Stimulated activated CD8-positive, alpha-beta memory T cell treated with anti-CD3 and anti-CD28 coated beads, Interleukin-7, amount 100 ng/mL, for 1 hour (primary cell): ENCODE measurements at regions not wholly inside any gene's neighbourhood (a gene's known extent, or its start where the extent isn't known, plus 50 kb on each side); places are given as distances from the start of the nearest gene placed in this dataset.

Experiments
- DNase-seq, 2 donors: peaks; one replicate each; pipeline ENCODE4 v3.0.0-alpha.2; 2020; ENCODE audit warnings: low read depth in 2 of 2

DNA sequence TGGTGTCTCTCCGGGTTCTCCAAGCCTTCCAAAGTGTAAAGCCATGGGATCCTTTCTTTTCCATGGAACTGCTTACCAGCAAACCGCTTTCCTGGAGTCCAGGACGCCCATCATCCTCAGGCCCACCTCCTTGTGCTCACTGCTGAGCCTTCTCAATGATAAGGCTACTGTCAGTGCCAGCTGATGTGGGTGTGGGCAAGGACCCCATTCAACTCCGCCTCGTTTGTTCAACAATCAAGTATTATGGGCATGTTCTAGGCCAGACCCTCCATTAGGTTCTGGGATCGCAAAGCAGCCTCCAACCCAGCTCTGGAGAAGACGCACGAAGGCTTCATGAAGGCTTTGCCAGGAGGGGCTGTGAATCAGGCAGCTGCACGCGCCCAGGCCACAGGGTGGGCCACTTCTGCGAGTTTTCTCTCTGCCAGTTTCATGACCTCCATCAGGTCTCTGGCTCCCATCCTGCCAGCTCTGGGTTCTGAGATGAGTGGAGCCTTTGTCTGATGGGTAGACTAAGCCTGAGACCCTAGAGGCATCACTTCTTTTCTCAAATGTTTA lies 177.1 kb downstream of the MRPL14 start:
- DNase-seq = no peak

DNA sequence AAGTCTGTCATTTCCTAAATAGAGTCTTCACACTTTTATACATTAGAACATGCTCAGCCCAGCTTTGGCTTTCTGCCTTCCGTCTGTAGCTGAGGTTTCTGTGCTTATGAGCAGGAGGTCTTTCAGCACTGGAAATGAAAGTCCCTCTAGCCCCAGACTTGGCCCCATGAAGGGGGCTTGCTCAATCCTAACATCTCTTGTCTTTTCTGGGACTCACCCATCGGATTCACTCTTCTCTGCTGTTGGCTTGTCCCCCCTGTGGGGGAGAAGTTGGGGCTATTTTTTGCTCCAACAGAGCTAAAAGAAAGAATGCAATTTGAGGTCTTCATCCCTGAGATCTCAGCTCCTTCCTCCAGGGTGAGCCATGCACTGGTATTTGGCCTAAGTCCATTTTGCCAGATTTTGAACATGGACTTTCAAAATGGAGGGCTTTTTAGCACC lies 177.7 kb downstream of the MRPL14 start:
- no peak for DNase-seq

DNA sequence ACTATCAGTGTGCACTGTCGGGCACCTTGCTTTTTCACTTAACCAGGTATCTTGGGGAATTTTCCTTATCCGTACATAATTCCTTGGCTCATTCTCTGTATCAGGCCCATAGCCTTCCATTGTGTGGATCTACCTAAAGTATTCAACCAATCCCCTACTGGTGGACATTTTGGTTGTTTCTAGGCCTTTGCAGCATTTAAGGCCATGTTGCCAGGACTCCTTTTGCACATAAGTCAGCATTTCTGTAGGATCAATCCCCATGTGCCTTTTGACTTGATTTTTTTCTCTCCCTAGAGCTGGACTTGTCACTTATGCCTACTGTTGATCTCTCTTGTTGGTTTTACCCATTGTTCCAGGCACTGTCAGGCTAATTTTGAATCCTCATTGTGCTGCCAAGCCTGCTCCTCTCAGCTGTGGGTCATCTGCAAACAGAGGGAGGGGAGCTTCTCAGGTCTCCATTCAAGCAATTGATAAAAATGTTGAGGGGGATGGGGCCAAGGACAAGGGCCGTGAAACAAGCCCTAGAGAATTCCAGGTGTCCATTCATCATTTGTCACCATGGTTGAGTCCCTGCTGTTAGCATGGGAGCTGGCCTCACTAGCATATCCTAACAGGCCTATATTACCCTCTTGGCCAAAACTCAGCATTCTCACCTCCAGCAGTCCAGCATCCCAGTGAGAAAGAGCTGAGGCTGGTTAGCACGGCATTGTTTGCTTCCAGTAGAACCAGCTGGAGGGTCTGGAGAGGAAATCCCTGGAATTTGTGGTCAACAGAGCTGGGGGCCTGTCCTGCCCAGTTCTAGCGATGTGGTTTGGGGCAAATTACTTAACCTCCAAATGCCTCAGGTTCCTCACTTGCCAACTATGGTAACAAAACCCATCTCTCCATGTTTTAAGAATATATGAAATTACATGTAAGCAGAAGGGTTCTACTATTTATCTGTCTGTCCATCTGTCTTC lies 178.4 kb downstream of the MRPL14 start:
- DNase-seq = no peak

DNA sequence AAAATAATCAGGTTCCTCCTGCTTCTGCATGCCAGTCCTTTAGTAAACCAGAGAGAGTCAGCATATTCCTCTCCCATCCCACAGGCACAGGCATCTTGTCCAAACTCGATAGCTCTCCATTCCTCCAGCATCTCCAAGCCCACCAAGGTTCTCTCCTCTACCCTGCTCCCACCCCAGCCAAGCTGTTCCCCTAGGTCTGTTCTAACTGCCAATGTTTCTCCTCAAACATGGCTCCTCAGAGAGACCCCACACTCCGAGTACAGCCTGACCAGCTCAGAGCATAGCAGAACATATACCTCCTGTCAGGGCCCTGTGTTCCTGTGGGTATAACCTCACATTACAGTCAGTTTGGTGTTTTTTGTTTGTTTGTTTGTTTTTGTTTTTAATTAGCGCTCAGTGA lies 177.8 kb downstream of the VEGFA start:
- DNase-seq = no peak

DNA sequence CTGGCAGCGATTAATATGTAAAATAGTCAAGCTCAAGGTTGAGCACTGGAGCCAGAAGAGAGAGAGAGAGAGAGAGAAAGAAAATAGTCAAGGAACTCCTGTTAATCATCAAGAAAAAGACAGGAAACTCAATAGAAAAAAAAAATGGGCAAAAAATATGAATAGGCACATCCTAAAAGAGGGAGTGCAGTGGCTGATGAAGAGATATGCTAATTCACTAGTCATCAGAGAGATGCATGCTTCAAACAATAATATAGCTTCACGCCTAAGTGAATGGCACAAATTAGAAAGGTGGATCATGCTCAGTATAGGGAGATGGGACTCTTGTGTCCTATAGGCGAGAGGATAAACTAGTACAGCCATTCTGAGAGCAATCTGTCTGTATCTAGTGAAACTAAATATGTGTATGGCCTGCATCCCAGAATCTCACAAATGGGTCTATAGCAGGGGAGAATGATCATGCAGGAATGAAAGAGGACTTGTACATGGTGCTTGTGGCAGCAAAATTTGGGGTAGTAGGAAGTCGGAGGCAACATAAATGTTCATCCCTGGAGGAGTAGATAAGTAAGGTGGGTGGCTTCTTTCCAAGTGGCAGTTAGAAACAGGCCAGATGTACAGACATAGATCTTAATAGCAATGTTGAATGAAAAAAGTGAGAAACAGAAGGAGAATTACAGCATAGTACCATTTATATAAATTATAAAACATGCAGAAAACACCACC lies 176.8 kb downstream of the VEGFA start:
- DNase-seq = no peak

DNA sequence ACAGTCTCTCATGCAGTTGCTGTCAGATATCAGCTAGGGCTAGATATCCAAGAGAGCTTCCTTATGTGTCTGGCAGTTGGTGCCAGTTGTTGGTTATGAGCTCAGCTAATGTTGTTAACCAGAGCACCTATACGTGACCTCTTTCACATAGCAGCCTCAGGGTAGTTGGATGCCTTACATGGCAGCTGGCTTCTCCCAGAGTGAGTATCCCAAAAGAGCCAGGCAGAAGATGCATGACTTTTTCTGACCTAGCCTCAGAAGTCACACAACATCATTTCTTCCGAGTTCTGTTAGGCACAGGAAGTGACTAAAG lies 175.7 kb downstream of the VEGFA start:
- DNase-seq = no peak

DNA sequence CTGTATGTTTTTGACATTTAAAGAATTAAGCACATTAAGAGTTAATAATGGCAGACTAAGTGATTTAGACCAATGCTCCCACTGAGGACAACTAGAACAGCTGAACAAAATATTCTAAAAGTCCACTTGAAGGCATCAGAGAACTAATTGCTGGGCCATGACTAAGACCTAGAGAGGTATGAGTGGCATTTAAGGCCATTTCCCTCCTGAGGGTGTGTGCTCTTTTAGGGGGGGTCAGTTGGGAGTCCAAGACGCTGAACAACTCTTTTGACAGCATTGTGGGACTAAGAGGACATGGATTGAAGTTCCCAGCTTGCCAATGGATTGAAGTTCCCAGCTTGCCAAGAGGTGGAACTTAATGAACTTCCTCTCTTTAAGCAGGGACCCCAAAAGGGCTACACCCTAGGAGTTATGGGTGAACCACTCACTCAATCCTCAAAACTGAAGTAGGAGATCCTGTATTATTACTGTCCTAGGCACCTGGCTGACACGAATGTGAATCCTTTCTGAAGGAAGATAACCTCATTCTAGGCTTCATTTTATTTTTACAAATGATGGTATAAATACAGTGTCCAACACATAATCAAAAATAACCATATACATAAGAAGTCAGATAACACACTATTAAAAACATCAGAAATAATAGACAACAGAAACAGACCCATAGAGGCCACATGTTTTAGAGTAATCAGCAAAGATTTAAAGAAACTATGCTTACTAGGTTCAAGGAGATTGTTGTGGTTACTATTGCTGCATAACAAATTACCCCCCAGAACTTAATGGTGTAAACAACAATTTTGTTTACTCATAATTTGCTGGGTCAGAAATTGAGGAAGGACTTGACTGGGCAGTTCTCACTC lies 175.1 kb downstream of the VEGFA start:
- DNase-seq = no peak

DNA sequence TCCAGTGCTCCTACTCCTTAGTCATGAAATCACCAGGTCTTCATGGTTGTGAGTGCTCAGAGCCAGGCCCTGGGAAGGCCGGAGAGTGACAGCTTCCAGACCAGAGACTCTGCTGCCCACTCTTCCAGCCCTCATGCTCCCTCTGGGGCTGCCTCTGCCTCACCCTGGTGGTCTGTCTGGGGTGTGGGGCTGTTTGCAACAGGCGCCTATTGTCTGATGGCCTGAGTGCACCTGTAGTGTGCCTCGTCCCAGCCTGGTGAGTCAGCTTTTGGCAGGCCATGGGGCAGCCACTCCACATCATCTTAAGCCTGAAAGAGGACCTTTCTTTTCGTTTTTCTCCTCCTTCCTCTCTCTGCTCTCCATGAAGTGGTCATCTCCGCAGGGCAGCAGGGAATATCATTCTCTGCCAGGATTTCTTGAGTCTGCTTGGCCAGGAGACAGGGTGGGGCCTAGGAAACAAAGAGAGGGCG lies 173.8 kb downstream of the VEGFA start:
- no peak for DNase-seq

DNA sequence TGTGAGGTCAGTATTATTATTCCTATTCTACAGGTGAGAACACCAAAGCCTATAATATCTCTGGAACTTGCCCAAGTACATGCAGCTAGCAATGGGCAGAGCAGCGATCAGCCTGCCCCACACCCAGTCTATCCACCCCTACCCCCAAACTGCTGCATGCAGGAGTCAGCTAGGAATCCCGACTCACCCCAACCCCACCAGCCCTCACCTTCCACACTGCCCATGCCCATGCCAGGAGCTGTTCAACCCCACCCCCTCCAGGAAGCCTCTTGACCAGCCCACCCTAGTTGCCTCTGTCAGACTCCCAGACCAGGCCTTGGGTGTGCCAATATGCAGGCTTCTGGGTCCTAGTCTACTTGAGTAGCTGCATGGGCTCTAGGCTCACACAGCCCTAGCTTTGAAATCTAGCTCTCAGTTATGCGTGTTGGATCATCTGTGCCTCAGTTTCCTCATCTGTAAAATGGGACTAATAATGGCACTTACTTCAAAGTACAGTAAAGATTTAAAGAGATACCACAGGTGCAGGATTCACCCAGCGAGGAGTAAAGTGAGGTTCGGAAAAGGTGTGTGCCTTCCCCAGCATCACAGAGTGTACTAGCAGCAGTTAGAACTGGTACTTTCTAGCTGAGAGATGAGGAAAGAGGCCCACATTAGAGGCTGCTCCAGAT lies 173.2 kb downstream of the VEGFA start:
- no peak for DNase-seq

DNA sequence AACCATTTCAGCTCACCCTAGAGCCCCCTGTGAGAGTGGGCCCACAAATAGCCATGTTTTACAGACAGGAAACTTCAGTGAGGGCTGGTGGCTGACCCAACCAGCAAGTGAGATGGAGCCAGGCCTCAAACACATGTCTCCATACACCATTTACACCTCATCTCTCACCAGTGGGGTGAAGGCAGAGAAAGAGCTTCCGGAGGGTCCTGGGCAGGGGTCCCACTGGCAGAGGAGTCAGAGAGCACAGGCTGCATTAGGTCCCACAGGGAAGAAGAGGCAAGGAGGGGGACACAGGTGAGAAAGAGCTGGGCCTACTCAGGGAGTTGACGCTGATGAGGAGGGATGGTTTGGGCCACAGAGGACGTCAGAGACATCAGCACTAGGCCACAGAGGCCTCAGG lies 172.6 kb downstream of the VEGFA start:
- DNase-seq = no peak

DNA sequence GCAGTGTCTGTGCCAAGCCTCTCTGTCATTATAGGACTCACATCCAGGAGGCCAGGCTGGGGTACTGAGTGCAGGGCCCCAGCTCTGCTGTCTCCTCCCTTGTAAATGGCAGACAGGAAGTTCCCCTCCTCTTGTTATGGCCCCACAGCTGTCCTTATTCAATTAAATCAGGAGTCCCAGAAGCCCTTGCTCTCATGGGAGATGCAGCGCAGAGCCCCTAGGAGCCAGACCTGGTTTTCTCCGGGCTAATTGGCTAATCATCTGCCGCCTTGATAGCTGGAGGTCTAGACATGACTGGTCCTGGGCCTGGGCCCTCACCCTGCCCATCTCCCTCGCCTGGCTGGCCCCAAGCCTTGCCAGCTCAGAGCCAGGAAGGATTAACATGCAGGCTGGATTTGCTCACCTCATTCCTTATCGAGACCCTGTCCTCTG lies 172.0 kb downstream of the VEGFA start:
- DNase-seq = no peak

DNA sequence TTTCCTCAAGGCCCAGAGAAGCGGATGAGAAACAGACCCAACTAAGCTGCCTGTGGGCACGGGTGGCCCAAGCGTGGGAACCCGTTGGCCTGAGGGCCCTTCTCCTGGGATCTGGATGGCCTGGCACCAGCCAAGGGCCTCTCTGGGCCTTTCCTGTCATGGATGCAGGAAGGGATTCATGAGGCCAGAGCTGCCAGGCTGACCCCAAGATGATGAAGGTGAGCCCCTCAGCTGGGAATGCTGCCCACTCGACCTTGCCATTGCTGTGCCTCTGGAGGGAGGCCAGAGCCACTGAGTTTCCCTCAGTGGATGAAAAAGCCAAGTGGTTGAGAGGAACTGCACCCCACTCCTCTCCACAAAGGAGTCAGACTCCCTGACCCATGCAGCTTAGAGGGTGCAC lies 171.2 kb downstream of the VEGFA start:
- DNase-seq = no peak

DNA sequence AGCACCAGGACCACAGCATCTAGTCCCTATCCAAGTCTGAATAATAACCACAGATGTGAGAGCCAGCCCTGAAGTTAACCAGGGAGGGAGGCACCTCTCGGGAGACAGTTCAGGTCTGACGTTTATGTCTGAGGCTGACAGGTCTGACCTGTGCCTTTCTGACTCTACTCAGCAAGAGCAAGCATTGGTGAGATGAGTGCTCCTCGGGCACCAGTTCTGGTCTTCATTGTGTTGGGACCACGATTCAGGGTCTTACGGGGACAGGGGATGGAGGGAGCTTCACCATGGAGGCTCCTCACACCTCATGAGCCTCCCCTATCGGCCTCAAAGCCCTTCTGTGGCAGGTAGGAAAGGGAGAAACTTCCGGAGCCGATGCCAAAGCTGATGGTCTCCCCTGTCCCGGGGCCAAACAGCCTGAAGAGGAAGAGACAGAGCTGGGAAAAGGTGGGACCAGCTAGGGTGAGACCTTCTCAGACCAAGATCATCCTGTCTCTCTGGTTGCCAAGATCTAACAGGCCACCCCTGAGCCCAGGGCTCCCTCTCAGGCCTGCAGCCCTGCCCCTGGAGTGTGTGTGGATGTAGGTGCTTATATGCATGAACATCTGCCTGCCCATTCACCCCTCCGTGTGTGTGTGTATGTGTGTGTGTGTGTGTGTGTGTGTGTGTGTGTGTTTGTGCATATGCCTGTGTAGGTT lies 170.5 kb downstream of the VEGFA start:
- no peak for DNase-seq

DNA sequence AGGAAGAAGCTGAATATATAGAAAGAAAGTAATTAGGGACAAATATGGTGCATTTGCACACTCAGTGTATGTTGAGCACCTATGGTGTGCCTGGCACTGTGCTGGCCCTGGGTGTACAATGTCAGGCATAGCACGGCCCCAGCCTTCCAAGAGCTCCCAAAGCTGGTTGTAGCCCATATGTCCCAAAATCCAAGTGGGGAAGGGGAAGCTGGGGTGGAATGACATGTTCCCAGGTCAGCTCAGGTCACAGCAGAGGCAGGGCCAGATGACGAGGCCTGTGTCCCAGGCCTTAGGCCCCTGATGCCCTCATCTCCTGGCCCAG lies 170.0 kb downstream of the VEGFA start:
- no peak for DNase-seq

DNA sequence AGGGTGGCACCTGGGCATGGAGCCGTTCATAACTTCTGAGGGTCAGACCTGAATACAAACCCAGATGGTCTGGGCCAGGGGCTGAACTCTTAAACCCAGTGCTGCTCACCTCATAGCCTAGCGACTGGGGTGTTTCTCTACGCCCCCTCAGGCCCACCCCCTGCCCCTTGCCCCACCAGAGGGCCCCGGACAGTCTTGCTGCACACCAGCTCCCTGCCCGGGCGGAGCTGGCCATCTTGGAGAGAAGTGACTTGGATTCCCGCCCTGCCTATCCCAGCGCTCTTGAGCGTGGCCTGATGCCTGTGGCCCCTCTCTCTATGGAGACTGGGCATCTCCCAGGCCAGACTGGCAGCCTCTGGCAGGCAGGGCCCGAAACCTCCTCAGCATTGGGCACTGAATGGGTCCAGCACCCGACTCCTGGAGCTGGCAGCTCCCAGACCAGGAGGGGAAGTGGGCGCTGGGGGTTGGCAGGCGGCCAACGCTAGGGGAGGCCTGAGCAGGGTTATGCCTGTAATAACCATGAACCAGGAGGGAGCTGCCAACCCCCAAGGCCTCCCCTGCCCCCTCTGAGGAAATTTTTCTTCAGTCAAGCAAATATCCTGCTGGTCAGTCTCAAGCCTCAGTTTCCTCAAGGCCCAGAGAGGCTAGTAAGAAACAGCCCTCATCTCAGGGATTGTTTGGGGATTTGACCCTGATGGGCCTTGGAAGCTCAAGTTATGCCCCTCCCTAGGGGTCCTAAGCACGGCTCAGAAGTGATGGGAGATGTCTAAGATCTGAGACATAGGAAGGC lies 169.5 kb downstream of the VEGFA start:
- no peak for DNase-seq

DNA sequence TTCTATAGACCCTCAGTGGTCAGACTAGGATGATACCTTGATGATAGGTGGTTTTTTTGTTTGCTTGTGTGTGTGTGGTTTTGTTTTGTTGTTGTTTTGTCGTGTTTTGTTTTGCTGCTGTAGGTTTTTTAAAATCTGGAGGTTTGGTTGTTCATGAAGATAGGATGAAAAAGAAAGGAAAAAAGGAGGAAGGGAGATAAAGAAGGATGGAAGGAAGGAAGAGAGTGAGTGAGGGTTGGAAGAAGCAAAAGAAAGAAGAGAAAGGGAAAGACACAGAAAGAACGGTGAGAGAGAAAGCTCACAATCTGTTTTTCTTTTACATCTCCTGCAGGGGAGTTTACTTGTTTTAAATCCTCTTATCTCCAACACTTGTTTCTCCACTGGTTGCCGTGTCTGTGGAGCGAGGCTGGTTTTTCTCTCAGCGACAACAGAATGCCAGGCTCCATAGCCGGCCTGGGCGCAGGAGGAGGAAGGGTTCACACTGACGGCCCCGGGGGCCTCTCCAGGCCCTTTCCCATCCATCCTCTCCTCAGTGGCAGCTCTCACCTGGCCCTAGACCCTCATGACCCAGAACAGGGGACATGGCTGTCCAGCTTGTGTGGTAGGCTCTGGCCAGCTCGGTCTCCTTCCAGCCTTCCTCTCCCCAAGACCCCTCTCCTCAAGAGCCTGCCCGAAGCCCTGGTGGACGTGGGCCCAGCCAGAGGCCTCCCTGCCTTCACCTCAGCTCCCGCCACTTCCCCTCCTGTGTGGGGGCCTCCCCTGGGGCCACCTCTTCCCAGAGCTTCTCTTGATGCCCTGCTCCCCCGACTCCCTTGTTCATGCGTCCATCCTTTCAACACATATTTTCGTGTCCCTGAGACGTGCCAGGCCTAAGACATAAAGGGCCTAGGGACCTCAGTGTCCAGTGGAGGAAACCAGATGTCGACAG lies 168.4 kb downstream of the VEGFA start:
- DNase-seq = no peak

DNA sequence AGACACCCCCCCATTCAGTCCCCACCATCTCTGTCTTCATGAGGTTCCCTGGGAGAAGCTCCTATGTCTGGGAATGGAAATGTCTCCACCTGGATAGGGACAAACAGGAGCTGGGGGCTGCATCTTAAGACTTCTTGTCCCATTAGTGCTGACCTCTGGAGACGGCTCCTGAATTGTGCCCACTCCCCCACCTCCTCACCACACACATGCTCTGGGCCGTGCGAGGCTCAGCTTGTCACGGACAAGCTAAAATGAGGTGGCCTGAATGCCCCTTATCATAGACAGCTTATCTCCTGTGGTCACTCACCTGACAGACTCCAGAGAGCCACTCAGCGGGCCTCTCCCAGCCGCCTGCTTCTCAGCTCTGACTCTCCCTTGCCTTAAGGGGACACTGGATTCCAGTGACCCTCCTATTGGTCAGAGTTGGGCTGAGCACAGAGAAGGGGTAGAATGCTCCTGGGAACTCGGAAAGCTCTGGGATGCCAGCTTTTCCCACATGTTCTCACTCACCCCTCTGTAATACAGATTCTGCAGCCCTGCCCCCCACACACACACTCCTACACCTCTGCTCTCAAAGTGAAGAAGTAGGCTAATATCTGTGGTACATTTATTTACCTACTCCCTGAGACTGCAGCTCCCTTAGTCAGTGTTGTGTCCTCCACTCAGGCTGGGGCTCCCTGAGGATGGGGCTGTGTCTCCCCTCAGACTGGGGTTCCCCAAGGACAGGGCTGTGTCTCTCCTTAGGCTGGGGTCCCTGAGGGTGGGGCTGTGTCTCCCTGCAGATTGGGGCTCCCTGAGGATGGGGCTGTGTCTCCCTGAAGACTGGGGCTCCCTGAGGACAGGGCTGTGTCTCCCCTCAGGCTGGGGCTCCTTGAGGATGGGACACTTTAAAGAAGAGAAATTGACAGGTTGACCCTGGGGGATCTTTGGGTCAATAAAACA lies 167.5 kb downstream of the VEGFA start:
- no peak for DNase-seq

DNA sequence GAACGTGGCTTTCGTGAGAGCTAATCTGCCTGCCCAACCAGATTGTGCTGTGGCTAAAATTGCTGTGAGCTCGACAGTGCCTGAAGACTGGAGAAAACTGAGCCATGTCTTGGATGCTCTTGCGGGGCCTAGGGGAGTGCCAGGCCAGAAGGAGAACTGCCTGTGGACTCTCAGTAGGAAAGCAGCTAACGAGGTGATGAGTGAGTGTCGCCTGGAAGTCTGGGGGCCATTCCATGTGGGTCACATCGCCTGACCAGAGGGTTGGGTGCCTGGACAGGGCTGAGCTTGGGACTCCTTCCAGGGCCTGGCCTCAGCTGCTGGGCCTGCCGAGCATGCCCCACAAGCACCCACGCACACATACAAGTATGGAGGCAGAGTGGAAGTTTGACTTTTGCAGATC lies 166.5 kb downstream of the VEGFA start:
- DNase-seq = no peak
